Endodermal cell (in vitro differentiated cells): ENCODE measurements at regions not wholly inside any gene's neighbourhood (a gene's known extent, or its start where the extent isn't known, plus 50 kb on each side); places are given as distances from the start of the nearest gene placed in this dataset.

ENCODE experiments used
- DNase-seq: peaks from one replicate; pipeline ENCODE4 v3.0.0-alpha.2; 2017
- H3K27ac ChIP-seq: 2 replicates; pipeline ENCODE4 v1.5.1; 2013; ENCODE audit warnings: mild to moderate bottlenecking, low read depth, low read length, moderate library complexity
- H3K27me3 ChIP-seq: 2 replicates; pipeline ENCODE4 v1.6.1; 2013; ENCODE audit warnings: mild to moderate bottlenecking, low read length, moderate library complexity; ENCODE audit not compliant: insufficient read depth, control insufficient read depth, poor library complexity, severe bottlenecking
- H3K36me3 ChIP-seq: 2 replicates; pipeline ENCODE4 v1.7.0; 2013; ENCODE audit warnings: mild to moderate bottlenecking, low read length, moderate library complexity; ENCODE audit not compliant: control insufficient read depth, insufficient read depth
- H3K4me1 ChIP-seq: one replicate; pipeline ENCODE4 v1.7.0; 2013; ENCODE audit warnings: low read length; ENCODE audit not compliant: control insufficient read depth, insufficient read depth
- H3K4me3 ChIP-seq: 2 replicates; pipeline ENCODE4 v1.5.1; 2013; ENCODE audit warnings: mild to moderate bottlenecking, low read length, moderate library complexity
- H3K9ac ChIP-seq: 2 replicates; pipeline ENCODE4 v1.6.1; 2013; ENCODE audit warnings: mild to moderate bottlenecking, low read length, moderate library complexity; ENCODE audit not compliant: poor library complexity, severe bottlenecking; ENCODE audit errors: extremely low read depth
- H3K9me3 ChIP-seq: 2 replicates; pipeline ENCODE4 v1.6.1; 2013; ENCODE audit warnings: mild to moderate bottlenecking, low read length, moderate library complexity; ENCODE audit not compliant: control insufficient read depth
- H3K27ac Mint-ChIP-seq: 2 replicates; pipeline ENCODE4 v1.8.0; 2020; ENCODE audit warnings: mixed read lengths
- H3K27me3 Mint-ChIP-seq: 2 replicates; pipeline ENCODE4 v1.8.0; 2021; ENCODE audit warnings: mild to moderate bottlenecking, mixed read lengths; ENCODE audit not compliant: insufficient read depth
- H3K36me3 Mint-ChIP-seq: 2 replicates; pipeline ENCODE4 v1.8.0; 2020; ENCODE audit warnings: low read depth, mixed read lengths
- H3K4me1 Mint-ChIP-seq: 2 replicates; pipeline ENCODE4 v1.8.0; 2020; ENCODE audit warnings: mixed read lengths
- H3K4me3 Mint-ChIP-seq: 2 replicates; pipeline ENCODE4 v1.8.0; 2020; ENCODE audit warnings: mild to moderate bottlenecking, moderate library complexity, mixed read lengths
- H3K9me3 Mint-ChIP-seq: 2 replicates; pipeline ENCODE4 v1.8.0; 2020; ENCODE audit warnings: mild to moderate bottlenecking, mixed read lengths
- CTCF ChIP-seq: fragments of 200-600 bp; sonication (generic); conservative IDR thresholded peaks from 2 replicates; pipeline ENCODE4 v1.5.0; 2021; ENCODE audit warnings: antibody characterized with exemption, mild to moderate bottlenecking
- WGBS, 2 experiments: methylation state at CpG; one replicate each; pipeline versions ENCODE4 v1.1.5 to v1.1.7; 2013; ENCODE audit warnings: missing lambda C conversion rate in 2 of 2, mixed read lengths in 1 of 2; ENCODE audit not compliant: insufficient coverage in 1 of 2, insufficient read length in 1 of 2; 5-methylcytosine and 5-hydroxymethylcytosine counted together

GRCh38 chrX:69258893-69259292 lies 93.6 kb upstream of the PJA1 start:
- Mint-ChIP-seq H3K9me3 (peaks cover 59% of the 10 kb centered on the region), H3K4me1 (peaks cover 4% of the 10 kb centered on the region), H3K27me3 (peaks cover 69% of the 10 kb centered on the region), H3K27ac (no peak overlapping the region), H3K4me3 (no peak overlapping the region), H3K36me3 (no peaks in the 10 kb centered on the region)
- no peak for DNase-seq
- no peaks in the 10 kb centered on the region for H3K9me3 ChIP-seq
- H3K27ac ChIP-seq = no peak overlapping the region
- no peak for TF ChIP-seq CTCF
- H3K27me3 ChIP-seq = peaks cover 2% of the 10 kb centered on the region
- no peak overlapping the region for H3K9ac ChIP-seq
- WGBS, 2 experiments = 86% methylated on average over 3 of the region's 4 CpGs; no CpG with 5 or more reads in 1 of the 2 experiments
- H3K4me1 ChIP-seq = no peaks in the 10 kb centered on the region
- H3K36me3 ChIP-seq = no peaks in the 10 kb centered on the region
- H3K4me3 ChIP-seq = no peak overlapping the region

GRCh38 chrX:69257499-69258127 lies 92.4 kb upstream of the PJA1 start:
- Histone ChIP-seq H3K36me3 (no peaks in the 10 kb centered on the region), H3K4me3 (no peak overlapping the region), H3K9me3 (no peaks in the 10 kb centered on the region), H3K27ac (no peak overlapping the region), H3K27me3 (no peaks in the 10 kb centered on the region), H3K4me1 (no peaks in the 10 kb centered on the region), H3K9ac (no peak overlapping the region)
- Mint-ChIP-seq H3K9me3 (peaks cover 62% of the 10 kb centered on the region), H3K27me3 (peaks cover 57% of the 10 kb centered on the region), H3K4me1 (no peaks in the 10 kb centered on the region), H3K4me3 (no peak overlapping the region), H3K36me3 (no peaks in the 10 kb centered on the region), H3K27ac (no peak overlapping the region)
- 96% methylated on average over 4 of the region's 5 CpGs; no CpG with 5 or more reads in 1 of the 2 experiments for WGBS, 2 experiments
- no peak for DNase-seq
- peak; percentile 11 for TF ChIP-seq CTCF

GRCh38 chrX:69256291-69256565 lies 91.0 kb upstream of the PJA1 start:
- Histone ChIP-seq H3K9ac (no peak overlapping the region), H3K9me3 (no peaks in the 10 kb centered on the region), H3K27me3 (no peaks in the 10 kb centered on the region), H3K4me3 (no peak overlapping the region), H3K36me3 (no peaks in the 10 kb centered on the region), H3K4me1 (no peaks in the 10 kb centered on the region), H3K27ac (no peak overlapping the region)
- peaks cover 43% of the 10 kb centered on the region for H3K27me3 Mint-ChIP-seq
- DNase-seq = no peak
- no peak overlapping the region for H3K4me3 Mint-ChIP-seq
- H3K27ac Mint-ChIP-seq = no peak overlapping the region
- no peaks in the 10 kb centered on the region for H3K36me3 Mint-ChIP-seq
- peaks cover 59% of the 10 kb centered on the region for H3K9me3 Mint-ChIP-seq
- no peaks in the 10 kb centered on the region for H3K4me1 Mint-ChIP-seq
- no peak for TF ChIP-seq CTCF
